Liver (tissue), 8 donors: ENCODE measurements at regions not wholly inside any gene's neighbourhood (a gene's known extent, or its start where the extent isn't known, plus 50 kb on each side); places are given as distances from the start of the nearest gene placed in this dataset.

Experiments used
- DNase-seq: peaks from one replicate; pipeline ENCODE4 v3.0.0-alpha.2; 2017; ENCODE audit warnings: low spot score
- H3K27ac ChIP-seq, 2 donors: one replicate each; pipeline ENCODE4 v1.7.0; 2013; ENCODE audit warnings: inconsistent platforms in 2 of 2, low read length in 2 of 2, control low read depth in 1 of 2, low read depth in 1 of 2, mild to moderate bottlenecking in 1 of 2
- H3K27me3 ChIP-seq, 4 donors: one replicate each; pipeline versions ENCODE4 v1.6.1 to v1.7.0; 2013; ENCODE audit warnings: low read length in 3 of 4, inconsistent platforms in 1 of 4, mild to moderate bottlenecking in 1 of 4, moderate library complexity in 1 of 4; ENCODE audit not compliant: control insufficient read depth in 4 of 4, insufficient read depth in 4 of 4
- H3K36me3 ChIP-seq, 4 donors: one replicate each; pipeline versions ENCODE4 v1.6.1 to v1.7.0; 2013; ENCODE audit warnings: low read length in 3 of 4, mild to moderate bottlenecking in 3 of 4, low read depth in 1 of 4, moderate library complexity in 1 of 4; ENCODE audit not compliant: control insufficient read depth in 4 of 4, insufficient read depth in 3 of 4
- H3K4me1 ChIP-seq, 4 donors: one replicate each; pipeline versions ENCODE4 v1.6.1 to v1.7.0; 2013; ENCODE audit warnings: low read length in 3 of 4, mild to moderate bottlenecking in 3 of 4, moderate library complexity in 1 of 4; ENCODE audit not compliant: control insufficient read depth in 4 of 4, insufficient read depth in 4 of 4
- H3K4me3 ChIP-seq, 3 donors: one replicate each; pipeline versions ENCODE4 v1.6.1 to v1.7.0; 2013; ENCODE audit warnings: low read length in 3 of 3, control low read depth in 1 of 3, low read depth in 1 of 3, mild to moderate bottlenecking in 1 of 3
- H3K9ac ChIP-seq, 2 donors: one replicate each; pipeline ENCODE4 v1.7.0; 2013; ENCODE audit warnings: low read length in 2 of 2, mild to moderate bottlenecking in 2 of 2, moderate library complexity in 2 of 2, control low read depth in 1 of 2, low read depth in 1 of 2
- H3K9me3 ChIP-seq, 4 donors: one replicate each; pipeline versions ENCODE4 v1.6.1 to v1.7.0; 2013; ENCODE audit warnings: low read length in 3 of 4; ENCODE audit not compliant: control insufficient read depth in 4 of 4
- ATF3 ChIP-seq: IDR thresholded peaks from 2 replicates; pipeline ENCODE4 v1.6.1; 2016; ENCODE audit warnings: antibody characterized with exemption
- CTCF ChIP-seq: fragments of 150-350 bp; IDR thresholded peaks from 2 replicates; pipeline ENCODE4 v1.5.1; 2017; ENCODE audit warnings: improper control_type of control experiment, low read depth, low read length; ENCODE audit not compliant: missing input control
- EGR1 ChIP-seq, 2 donors: IDR thresholded peaks; 2 replicates each; pipeline ENCODE4 v1.6.1; 2016 to 2018; ENCODE audit warnings: antibody characterized with exemption in 2 of 2, low read depth in 2 of 2
- FOXA1 ChIP-seq: IDR thresholded peaks from 2 replicates; pipeline ENCODE4 v1.6.1; 2016; ENCODE audit warnings: antibody characterized with exemption
- FOXA2 ChIP-seq: IDR thresholded peaks from 2 replicates; pipeline ENCODE4 v1.6.1; 2016; ENCODE audit warnings: antibody characterized with exemption
- GABPA ChIP-seq, 2 donors: IDR thresholded peaks in 1 of 2; conservative IDR thresholded peaks in 1 of 2; 2 replicates each; pipeline ENCODE4 v1.6.1; 2016; ENCODE audit warnings: antibody characterized with exemption in 2 of 2, mild to moderate bottlenecking in 1 of 2, moderate library complexity in 1 of 2
- HNF4A ChIP-seq, 2 donors: conservative IDR thresholded peaks; 2 replicates each; pipeline ENCODE4 v1.6.1; 2016; ENCODE audit warnings: antibody characterized with exemption in 2 of 2, mild to moderate bottlenecking in 2 of 2
- HNF4G ChIP-seq: IDR thresholded peaks from 2 replicates; pipeline ENCODE4 v1.6.1; 2016; ENCODE audit warnings: antibody characterized with exemption
- JUND ChIP-seq, 2 donors: IDR thresholded peaks; 2 replicates each; pipeline ENCODE4 v1.6.1; 2016; ENCODE audit warnings: antibody characterized with exemption in 2 of 2
- MAX ChIP-seq: IDR thresholded peaks from 2 replicates; pipeline ENCODE4 v1.6.1; 2016; ENCODE audit warnings: antibody characterized with exemption
- NR2F2 ChIP-seq: IDR thresholded peaks from 2 replicates; pipeline ENCODE4 v1.6.1; 2016; ENCODE audit warnings: antibody characterized with exemption
- RAD21 ChIP-seq, 2 donors: IDR thresholded peaks; 2 replicates each; pipeline ENCODE4 v1.6.1; 2016; ENCODE audit warnings: antibody characterized with exemption in 2 of 2, mild to moderate bottlenecking in 2 of 2
- REST ChIP-seq: IDR thresholded peaks from 2 replicates; pipeline ENCODE4 v1.6.1; 2016; ENCODE audit warnings: antibody characterized with exemption, mild to moderate bottlenecking
- RXRA ChIP-seq, 2 donors: IDR thresholded peaks; 2 replicates each; pipeline ENCODE4 v1.6.1; 2017 to 2018; ENCODE audit warnings: antibody characterized with exemption in 2 of 2, mild to moderate bottlenecking in 1 of 2
- SP1 ChIP-seq: IDR thresholded peaks from 2 replicates; pipeline ENCODE4 v1.6.1; 2018; ENCODE audit warnings: antibody characterized with exemption, mild to moderate bottlenecking
- TAF1 ChIP-seq: conservative IDR thresholded peaks from 2 replicates; pipeline ENCODE4 v1.6.1; 2016; ENCODE audit warnings: antibody characterized with exemption, mild to moderate bottlenecking
- YY1 ChIP-seq: IDR thresholded peaks from 2 replicates; pipeline ENCODE4 v1.6.1; 2016; ENCODE audit warnings: antibody characterized with exemption, mild to moderate bottlenecking
- ZBTB33 ChIP-seq: IDR thresholded peaks from 2 replicates; pipeline ENCODE4 v1.6.1; 2016; ENCODE audit warnings: antibody characterized with exemption
- WGBS: extraction: QIAGEN DNeasy Blood & Tissue Kit; methylation state at CpG from one replicate; pipeline ENCODE4 v1.1.7; 2013; 5-methylcytosine and 5-hydroxymethylcytosine counted together
- donor health status: healthy.
- donor health status: healthy.
- donor health status: healthy.
- donor health status: healthy.
- donor health status: healthy.

GRCh38 chr16:5468488-5468887 lies 370.9 kb upstream of the EEF2KMT start:
- Histone ChIP-seq H3K36me3 (no peaks in the 10 kb centered on the region), H3K27me3 (peaks cover 0 to 8% (median 4%) of the 10 kb centered on the region in 4 donors), H3K9me3 (peaks cover 0 to 4% (median 2%) of the 10 kb centered on the region in 4 donors), H3K4me3 (no peak overlapping the region), H3K9ac (no peak overlapping the region), H3K4me1 (no peaks in the 10 kb centered on the region), H3K27ac (no peak overlapping the region)
- TF ChIP-seq TAF1 (no peak), REST (no peak), GABPA (IDR thresholded peaks at IDR 0.05 in 1 of 2, conservative IDR thresholded peaks at IDR 0.05 in 1 of 2) (no peak), MAX (no peak)
- DNase-seq = no peak
- 59% methylated on average over 2 of the region's 2 CpGs for WGBS

GRCh38 chr16:5467552-5467951 lies 370.0 kb upstream of the EEF2KMT start:
- 76% methylated on average over 3 of the region's 3 CpGs for WGBS
- no peak overlapping the region for H3K27ac ChIP-seq
- H3K9me3 ChIP-seq = peaks cover 0 to 4% (median 2%) of the 10 kb centered on the region in 4 donors
- peaks cover 0 to 8% (median 2%) of the 10 kb centered on the region in 4 donors for H3K27me3 ChIP-seq
- no peak for TF ChIP-seq YY1
- no peak for TF ChIP-seq TAF1
- TF ChIP-seq JUND (IDR thresholded peaks at IDR 0.05) = no peak
- TF ChIP-seq NR2F2 = no peak
- TF ChIP-seq ZBTB33 = no peak
- no peak for TF ChIP-seq CTCF
- TF ChIP-seq FOXA2 = no peak
- no peak for TF ChIP-seq REST
- TF ChIP-seq SP1 = no peak
- no peak for TF ChIP-seq HNF4A (conservative IDR thresholded peaks at IDR 0.05)
- no peak for TF ChIP-seq EGR1 (IDR thresholded peaks at IDR 0.05; ENCODE audit: low read depth in 2 of 2)
- TF ChIP-seq GABPA (IDR thresholded peaks at IDR 0.05 in 1 of 2, conservative IDR thresholded peaks at IDR 0.05 in 1 of 2) = no peak
- TF ChIP-seq RXRA (IDR thresholded peaks at IDR 0.05) = no peak
- no peak for TF ChIP-seq HNF4G
- TF ChIP-seq RAD21 (IDR thresholded peaks at IDR 0.05) = no peak
- TF ChIP-seq FOXA1 = no peak
- TF ChIP-seq ATF3 = no peak
- no peak for TF ChIP-seq MAX
- H3K4me3 ChIP-seq = no peak overlapping the region
- H3K36me3 ChIP-seq = no peaks in the 10 kb centered on the region
- H3K9ac ChIP-seq = no peak overlapping the region
- no peak for DNase-seq
- no peaks in the 10 kb centered on the region for H3K4me1 ChIP-seq
